HT1080 (cell line): ENCODE measurements at regions not wholly inside any gene's neighbourhood (a gene's known extent, or its start where the extent isn't known, plus 50 kb on each side); places are given as distances from the start of the nearest gene placed in this dataset.
A peak's percentile ranks its signal among the peaks of the same experiment; 100 is the strongest.

ENCODE experiments used
- DNase-seq: peaks from one replicate; pipeline ENCODE4 v3.0.0-alpha.2; 2015; ENCODE audit warnings: low read depth

- no peak for DNase-seq
These were observed 59.8 kb upstream of the FHIT start for GRCh38 chr3:61311044-61311443.

GRCh38 chr3:61315871-61316270 is 64.6 kb upstream of the FHIT start:
- DNase-seq: no peak

DNA sequence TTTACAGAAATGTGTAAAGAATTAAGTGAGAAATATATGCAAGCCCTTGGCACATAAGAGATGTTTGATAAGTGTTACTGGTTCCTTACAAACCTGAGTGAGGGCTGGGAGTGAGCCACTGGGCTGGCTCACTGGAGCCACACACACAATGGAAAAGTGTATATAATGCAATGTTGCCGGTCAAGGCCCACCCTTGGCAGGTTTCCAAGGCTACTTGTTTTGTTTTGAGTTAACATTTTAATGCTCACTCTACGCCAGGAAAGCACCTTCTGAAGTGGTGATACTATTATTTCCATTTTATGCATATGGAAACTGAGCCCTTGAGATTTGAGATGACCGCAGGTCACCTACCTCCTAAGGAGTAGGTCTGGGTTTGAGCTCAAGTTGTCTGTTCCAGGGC is 71.8 kb upstream of the FHIT start:
- DNase-seq: no peak

GRCh38 chr3:61331929-61332552 is 80.8 kb upstream of the FHIT start:
- DNase-seq: no peak

GRCh38 chr3:61333192-61333961 is 82.1 kb upstream of the FHIT start:
- no peak for DNase-seq

GRCh38 chr3:61334783-61335182 is 83.5 kb upstream of the FHIT start:
- DNase-seq: peak; percentile 3

DNA sequence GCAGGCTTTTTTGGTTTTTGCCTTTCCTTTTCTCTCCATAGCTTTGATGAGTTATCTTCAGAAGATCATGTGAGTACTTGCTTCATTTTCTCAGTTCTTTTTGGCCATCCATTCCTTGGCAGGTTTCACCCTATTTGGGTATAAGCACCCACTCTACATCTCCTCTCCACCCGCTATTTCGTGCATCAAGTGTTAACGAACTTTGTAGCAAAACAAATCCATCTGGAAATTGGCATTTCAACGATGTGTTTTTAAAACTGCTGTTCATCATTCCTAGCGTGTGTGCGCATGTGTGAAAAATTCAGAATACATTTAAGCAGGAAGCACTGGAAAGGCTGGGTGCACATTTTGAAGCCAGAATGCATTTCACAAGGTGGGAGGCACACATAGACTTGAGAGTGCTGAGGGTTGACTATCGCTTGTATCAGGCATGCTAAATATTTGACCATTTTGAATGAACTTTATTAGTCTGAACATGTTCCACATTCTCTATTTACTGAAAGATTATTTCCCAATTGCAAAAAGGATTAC is 89.7 kb upstream of the FHIT start:
- DNase-seq: no peak

- no peak for DNase-seq
These were observed 92.3 kb upstream of the FHIT start for GRCh38 chr3:61343543-61343942.

DNA sequence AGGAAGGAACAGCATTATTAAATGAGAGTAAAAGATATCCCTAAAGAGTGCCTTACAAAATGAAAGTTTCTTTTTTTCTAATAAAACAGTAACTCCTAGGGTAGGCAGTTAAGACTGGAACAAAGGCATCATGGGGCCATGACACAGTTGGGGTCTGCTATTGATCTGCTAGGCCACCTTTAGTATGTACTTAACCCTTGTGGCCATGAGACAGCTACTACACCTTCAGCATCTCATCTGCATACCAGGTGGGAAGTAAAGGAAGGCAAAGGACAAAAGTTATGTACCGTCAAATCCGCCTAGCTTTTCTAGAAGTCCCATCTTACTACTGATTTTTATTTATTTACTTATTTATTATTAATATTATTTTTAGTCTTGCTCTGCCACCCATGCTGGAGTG is 93.8 kb upstream of the FHIT start:
- DNase-seq: no peak

GRCh38 chr3:61347981-61348380 is 96.7 kb upstream of the FHIT start:
- no peak for DNase-seq

GRCh38 chr3:61349717-61350116 is 98.5 kb upstream of the FHIT start:
- no peak for DNase-seq

- no peak for DNase-seq
These were observed 99.6 kb upstream of the FHIT start for GRCh38 chr3:61350782-61351309.

- DNase-seq: no peak
These were observed 101.1 kb upstream of the FHIT start for GRCh38 chr3:61352306-61352705.

DNA sequence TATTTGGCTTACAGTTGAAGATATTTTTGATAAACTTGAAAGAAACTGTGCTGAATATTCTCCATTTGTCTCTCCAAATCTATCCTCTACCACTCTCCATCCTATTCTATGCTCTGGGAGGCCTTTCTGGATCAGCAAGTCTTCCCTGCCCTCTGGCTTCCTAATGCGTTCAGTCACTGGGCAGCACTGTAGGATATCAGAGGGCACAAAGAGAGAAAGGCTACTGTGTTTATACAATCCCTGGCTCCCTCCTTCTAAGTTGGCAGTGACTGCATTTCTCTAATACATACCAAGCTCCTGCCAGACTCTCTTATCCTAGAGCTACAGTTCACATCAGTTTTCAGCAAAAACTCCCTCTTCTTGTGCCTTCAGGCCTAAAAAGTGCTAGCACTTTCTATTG is 102.1 kb upstream of the FHIT start:
- DNase-seq: no peak

DNA sequence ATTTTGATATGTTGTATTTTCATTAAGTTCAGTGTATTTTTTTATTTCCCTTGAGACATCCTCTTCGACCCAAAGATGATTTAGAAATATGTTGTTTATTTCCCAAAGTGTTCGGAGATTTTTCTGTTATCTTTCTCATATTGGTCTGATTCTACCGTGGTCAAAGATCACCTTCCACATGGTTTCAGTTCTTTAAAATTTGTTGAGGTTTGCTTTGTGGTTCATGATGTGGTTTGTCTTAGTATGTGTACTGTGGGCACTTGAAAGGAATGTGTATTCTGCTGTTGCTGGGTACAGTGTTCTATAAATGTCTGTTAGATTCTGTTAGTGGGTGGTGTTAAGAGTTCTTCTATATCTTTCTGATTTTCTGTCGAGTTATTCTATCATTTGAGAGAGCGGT is 103.4 kb upstream of the FHIT start:
- DNase-seq: no peak

DNA sequence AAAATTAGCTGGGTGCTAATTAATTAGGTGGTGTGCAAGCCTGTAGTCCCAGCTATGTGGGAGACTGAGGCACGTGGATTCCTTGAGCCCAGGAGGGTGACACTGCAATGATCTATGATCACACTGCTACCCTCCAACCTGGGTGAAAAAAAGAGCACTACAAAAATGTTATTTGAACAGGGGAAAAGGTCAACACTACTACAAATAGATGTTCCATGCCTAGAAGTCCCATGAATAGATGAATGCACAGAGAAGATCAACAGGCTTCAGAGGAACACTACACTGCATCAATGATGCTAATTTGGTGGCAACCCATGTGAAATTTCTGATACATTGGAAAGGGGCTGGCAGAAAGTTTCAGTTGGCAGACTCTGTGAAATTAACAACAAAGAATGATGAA is 105.4 kb upstream of the FHIT start:
- DNase-seq: no peak

- no peak for DNase-seq
These were observed 106.7 kb upstream of the FHIT start for GRCh38 chr3:61357902-61358301.

GRCh38 chr3:61358364-61358763 is 107.1 kb upstream of the FHIT start:
- DNase-seq: no peak

- no peak for DNase-seq
These were observed 109.2 kb upstream of the FHIT start for GRCh38 chr3:61360297-61360965.

GRCh38 chr3:61369678-61370077 is 118.4 kb upstream of the FHIT start:
- no peak for DNase-seq

DNA sequence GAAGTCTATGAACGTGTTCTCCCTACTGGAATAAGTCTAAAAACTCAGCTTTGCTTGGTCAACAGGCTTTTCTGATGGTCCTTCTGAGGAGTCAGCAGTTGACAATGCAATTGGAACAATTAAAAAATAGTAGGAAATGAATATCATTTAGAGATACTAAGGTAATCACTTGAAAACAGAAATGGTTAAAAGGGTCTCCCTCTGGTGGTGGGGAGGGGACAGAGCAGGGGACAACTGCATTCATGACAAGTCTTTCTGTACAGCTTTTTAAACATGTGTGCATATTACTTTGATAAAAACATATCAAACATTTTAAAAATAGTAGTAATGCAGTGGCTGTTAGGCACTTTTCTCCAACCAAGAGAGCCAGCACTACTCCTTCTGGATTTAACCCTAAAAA is 119.9 kb upstream of the FHIT start:
- no peak for DNase-seq

DNA sequence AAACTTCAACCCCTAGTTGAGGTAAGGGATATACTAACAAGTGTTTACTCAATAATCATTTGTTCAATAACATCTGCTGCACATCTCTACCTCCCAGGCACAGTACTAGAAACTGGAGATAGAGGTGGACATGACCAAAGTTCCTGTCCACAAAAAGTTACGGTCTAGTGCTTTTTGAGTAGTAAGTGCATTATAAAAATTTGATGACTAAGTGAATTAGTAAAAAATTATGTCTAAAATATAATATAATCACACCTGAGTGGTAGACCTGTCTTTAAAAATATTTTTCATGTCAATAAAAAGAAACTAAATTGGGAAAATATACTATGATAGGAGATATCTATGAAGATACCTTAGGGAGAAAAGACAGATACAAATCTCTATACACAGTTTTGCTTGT is 121.5 kb upstream of the FHIT start:
- DNase-seq: no peak
